Stimulated activated CD8-positive, alpha-beta memory T cell treated with anti-CD3 and anti-CD28 coated beads, Interleukin-4, amount 100 ng/mL, for 48 hours (primary cell): ENCODE measurements at regions not wholly inside any gene's neighbourhood (a gene's known extent, or its start where the extent isn't known, plus 50 kb on each side); places are given as distances from the start of the nearest gene placed in this dataset.

Experiments
- DNase-seq: peaks from one replicate; pipeline ENCODE4 v3.0.0-alpha.2; 2020

DNA sequence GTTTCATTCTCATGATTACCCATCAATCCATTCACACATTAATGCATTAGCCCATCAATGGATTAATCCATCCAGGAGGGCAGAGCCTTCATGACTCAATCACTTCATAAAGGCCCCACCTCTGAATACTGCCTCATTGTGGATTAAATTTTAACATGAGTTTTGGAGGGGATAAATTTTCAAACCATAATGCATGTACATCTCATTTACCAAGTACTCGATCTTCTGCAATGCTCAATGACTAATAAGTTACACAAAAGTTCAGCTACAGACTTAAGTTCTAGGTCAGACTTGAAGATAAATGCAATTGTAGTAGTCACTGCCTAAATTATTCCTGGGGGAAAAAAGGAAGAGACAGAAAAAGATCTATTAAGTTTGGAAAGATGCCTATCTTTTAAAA, 120.0 kb upstream of the OSR1 start:
- DNase-seq = no peak

DNA sequence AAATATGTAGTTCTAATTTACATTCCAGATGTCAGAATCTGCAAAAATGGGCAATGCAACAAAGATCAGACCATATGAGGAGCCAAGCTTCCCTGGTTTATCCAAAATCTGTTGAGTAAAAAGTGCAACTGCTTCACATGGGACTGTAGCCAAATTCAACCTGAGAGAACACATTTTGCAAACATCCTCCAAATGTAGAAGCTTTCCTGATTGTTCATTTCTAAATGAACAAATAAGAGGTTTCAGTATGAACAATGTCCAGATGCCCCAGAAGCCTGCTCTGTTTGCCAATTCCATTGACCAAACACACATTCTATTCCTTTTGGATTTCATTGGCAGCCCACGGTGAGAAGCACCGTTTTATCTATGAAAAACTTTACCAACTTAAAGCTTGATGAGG, 117.9 kb upstream of the OSR1 start:
- DNase-seq = no peak

DNA sequence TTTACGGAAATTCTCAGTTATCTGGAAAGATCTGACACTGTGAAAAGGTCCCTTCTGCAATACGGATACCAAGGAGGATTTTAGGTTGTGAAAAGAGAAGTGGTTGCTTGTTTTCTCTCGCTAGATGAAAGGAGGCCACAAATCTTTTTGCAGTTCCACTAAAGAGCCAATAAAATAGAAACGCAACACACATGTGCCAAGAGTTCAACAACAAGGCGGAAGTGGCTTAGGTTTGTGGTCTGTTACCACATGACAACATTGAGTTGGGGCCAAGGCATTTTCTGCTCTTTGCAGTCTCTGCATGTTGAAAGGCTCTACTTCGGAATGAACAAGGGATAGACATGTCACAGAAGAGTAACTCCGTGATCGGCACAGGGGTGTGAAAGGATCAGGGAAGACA, 115.7 kb upstream of the OSR1 start:
- DNase-seq = peak; percentile 32

DNA sequence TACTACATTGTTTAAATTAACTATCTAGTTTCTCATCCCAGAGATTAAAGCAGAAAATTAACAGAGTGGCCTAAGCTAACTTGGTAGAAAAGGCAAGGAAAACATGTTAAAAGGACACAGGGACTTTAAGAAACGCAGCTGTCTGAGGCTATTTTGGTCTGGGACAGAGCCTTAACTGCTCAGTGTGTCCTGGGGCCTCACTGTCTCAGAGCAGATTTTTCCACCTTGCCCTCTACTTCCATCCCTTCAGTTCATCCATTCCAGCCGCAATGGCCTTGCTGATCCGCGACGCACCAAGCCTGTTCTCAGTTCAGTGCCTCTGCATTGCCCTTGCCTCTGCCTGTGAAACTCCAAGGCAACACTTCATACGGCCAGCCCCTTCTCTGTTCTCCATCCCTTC, 114.9 kb upstream of the OSR1 start:
- DNase-seq = no peak

DNA sequence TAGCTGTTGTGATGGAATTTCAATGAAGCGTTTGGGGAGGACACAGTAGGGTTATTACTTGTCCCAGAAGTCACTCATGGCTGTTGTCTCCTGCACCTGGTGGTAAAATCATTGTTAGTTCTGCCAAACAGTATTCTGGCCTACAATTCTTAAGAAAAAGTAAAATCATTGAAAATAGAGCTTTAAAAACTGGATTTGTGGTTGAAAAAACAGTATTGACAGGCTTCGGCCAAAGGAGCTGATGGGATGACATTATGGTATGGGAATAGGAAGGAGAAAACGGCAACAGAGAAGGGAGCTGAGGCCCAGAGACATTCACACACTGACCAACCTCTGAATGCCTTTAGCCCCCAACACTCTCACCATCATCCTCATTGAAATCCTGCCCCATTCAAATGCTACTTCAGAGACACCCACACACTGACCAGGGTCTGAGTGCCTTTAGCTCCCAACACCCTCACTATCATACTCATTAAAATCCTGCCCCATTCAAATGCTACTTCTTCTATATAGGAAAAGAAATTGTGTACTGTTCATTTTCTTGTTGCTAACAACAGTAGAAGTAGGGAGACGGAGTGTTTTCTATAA, 114.1 kb upstream of the OSR1 start:
- no peak for DNase-seq

DNA sequence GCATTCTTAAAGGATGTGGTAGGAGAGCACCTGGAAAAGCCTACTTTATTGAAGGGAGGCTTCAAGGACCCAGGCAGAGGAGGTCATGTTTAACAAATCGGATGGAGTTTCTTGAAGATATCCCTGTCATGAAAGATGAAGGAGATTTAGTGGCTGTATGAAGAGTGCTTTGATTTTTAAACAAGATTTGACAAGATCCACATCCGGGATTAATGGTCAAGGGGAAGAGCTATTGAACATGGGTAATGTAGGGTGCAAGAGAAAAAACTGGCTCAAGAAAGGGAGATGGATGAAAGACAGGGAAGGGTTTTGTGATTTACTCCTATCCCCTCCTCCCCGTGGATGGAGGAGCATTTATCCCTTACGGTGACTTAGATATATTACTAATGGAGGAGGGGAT, 113.1 kb upstream of the OSR1 start:
- DNase-seq = no peak

DNA sequence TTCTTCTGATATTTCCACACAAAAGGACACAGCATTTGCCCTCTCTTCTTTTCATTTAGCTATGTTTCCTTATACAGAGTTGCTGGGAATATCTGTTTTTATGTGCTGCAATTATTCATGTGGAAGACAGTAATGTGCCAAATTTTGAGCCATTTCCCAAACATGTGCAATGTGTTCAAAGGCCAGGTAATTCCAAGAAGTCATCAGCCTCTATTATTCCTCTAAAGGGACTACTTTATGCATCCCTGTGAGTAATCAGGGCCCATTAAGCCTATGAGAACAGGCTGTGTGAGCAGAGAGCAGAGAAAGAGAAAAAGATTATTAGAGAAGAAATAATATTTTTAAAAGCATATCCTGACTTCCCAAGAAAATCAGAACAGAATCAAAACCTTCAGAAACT, 107.6 kb upstream of the OSR1 start:
- no peak for DNase-seq

DNA sequence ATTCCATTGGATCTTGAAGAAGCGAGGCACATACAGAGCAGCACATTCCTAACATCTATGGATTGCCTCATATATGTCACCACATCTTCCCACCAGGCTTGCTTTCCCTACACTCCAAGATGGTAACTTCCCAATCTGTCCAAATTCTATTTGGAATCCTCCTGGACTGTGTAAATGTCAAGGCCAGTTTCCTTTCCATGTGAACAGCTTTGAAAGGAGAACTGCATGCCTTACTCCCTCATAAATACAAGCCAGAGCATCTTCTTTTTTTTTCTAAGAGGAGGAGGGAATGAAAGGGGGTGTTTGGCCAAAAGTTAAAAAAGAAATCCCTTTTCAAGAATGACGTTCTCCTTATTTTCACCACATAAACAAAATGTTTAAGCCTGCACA, 103.8 kb upstream of the OSR1 start:
- DNase-seq = no peak

DNA sequence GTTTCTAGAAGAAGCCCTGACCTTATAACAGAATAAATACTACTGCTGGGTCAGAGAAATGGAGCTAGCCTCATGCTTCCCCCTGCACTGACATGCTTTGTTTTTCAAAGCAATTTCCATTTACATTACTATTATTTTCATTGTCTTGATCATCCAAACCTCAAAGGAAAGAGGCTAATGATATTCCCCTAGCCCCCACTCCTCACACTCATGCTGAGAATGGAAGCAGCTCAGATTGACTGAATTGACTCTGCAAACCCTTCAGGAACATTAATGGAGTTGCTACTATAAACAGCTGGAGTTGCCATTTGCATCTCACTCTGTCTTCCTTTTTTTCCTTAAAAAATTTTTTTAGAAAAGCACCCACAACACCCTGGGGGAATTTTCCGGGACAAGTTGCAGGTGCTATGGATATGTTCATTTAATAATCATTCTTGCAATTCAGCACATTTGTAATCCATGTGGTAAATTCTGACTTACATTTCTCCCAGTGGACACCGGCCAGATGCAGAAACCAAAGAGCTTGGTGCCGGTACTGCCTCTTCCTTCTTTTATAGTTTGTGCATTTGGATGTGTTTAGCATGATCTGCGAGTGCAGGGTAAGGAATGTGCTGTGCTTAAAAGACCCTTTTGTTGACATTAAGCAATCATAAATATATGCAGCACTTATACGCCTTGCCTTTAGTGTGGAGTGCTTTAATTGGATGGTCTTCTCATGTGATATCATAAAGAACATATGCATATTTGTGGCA, 103.3 kb upstream of the OSR1 start:
- DNase-seq = no peak

DNA sequence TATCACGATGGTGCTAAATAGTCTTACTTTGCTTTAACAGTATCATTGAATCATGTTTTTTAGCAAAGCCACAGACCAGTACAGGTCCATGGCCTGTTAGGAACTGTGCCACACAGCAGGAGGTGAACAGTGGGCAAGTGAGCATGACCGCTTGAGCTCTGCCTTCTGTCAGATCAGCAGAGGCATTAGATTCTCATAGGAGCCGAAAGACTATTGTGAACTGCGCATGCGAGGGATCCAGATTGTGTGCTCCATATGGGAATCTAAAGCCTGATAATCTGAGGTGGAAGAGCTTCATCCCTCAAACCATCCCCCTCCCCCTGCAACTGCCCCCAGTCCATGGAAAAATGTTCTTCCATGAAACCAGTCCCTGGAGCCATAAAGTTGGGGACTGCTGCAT, 102.3 kb upstream of the OSR1 start:
- no peak for DNase-seq

DNA sequence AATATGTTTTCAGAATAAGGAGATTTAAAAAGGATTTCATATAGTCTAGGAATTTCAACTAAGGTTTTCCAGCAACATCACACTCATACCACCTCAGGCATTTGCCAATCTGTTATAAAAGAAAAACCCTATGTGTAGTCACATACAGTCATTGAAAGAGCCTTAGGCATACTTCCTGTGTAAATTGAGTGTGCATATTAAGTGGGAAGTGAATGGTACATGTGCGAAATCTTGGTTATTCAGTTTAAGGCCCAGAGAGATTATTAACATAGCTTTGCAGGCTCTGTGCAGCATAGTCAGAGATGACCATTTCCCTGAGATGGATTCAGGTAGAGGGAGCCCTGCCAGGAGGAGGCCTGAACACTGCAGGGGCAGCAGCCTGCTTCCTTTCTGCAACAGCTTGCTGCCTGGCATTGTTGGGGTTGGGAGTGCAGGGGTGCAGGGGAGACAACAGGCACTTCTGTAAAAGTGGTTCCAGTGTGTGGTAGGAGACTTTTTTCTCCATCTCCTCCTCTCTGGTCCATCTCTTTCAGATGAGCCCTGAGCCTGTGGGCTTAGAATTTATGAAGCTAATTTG, 100.1 kb upstream of the OSR1 start:
- DNase-seq = no peak

DNA sequence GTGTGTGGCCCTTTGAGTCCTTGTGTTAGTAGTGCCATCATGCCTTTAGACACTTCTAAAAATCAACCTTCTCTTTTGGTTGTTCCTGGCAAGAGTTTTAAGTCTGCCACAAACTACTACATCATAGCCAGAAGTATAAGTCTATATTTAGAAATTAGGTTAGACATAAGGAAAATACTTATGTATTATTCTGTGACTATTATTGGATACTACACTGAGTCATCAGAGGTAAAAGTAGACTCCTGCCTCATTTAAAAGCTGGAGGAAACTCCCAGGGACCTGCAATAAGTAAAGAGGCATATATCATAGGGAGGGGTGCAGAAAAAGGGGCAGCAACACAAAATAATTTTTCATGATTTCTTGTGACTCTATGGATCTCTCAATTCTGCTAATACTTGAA, 99.4 kb upstream of the OSR1 start:
- DNase-seq = no peak

DNA sequence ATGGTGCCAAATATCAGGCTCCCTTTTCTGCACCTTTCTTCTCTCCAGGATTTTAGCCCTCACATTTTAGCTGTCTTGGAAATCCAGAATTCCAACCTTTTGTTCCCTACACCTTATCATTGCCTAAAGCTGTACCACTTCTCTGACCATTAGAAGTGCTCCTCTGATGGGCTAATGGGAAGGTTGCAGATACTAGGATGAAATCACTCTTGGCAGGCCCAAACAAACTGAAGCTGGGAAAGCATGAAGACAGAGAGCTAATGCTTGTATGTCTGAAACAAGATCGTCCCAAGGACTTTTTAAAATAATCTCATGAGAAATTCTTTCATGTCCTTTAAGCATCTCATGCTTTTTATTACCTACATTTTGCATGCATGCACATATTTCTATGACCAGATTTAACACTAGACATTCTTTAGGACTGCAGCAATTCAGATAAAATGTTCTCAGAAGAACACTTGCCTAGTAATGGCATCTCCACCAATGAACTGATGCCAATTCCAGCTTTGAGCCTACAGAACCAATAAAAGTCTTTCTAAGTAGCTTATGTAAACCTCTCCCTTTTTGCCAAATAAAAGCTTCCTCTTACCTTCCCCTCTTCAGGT, 98.4 kb upstream of the OSR1 start:
- no peak for DNase-seq

DNA sequence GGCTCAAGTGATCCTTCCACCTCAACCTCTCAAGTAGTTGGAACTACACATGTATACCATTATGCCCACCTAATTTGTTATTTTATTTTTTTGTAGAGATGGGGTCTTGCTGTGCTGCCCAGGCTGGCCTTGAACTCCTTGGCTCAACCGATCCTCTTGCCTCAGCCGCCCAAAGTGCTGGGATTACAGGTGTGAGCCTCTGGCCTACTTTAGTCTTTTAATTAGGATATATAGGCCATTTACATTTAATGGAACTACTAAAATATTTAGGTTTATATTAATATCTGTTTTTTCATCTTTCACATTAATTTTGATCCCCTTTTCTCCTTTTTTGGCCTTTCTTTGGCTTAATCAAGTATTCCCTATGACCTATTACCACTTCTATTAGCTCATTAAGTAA, 95.7 kb upstream of the OSR1 start:
- DNase-seq = no peak

DNA sequence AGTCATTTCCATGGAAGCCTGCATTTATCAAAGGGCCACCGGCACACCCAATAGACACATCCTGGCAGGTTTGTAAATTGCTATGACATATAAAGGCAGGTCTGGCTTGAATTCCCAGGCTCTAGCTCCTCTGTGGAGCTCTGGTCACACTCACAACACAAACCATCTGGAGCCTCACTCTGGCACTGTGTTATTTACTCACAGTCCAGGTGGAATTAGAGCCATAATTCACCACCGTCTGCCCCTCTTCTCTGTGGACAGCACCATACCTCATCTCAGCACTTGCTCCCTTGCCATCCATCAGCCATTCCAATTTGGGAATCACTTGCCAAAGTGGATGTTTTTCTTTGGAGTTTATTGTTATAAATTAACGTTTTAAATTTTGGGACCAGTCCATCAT, 84.3 kb upstream of the OSR1 start:
- DNase-seq = no peak

DNA sequence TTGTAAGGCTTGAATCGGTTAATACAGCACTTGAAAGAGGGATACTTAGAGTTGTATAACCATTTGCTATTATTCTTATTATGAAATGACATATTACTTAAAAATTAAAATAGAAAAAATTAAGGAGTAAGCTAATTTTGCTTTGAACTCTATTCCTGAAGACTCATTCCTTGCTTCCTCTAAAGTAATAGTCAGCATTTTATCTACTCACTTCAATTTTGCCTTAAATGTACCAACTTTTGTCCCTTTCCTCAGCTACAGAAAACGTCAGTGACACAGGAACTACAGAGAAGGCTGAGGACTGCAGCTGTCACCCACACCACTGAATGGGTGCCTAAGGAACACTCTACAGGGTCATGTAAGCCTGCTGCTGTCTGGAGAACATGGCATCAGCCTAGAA, 80.7 kb upstream of the OSR1 start:
- no peak for DNase-seq

DNA sequence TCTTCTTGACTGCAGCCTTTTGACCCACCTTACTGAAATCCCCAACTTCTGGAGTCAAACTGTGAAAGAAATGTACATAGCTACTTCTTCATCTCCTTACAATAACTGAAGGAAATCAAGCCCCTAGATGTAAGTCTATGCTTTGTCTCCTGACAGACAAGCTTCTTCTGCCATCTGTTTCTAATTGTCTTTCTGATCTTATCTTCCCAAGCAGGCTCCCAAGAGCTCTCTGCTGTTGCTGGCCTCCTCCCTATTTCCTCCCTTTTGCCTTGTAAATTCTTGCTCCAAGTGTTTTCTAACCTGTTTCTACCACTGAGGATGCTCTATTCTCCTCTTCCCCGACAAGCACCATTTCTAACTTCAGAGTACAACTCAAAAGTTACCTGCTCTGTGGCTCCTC, 77.4 kb upstream of the OSR1 start:
- no peak for DNase-seq

DNA sequence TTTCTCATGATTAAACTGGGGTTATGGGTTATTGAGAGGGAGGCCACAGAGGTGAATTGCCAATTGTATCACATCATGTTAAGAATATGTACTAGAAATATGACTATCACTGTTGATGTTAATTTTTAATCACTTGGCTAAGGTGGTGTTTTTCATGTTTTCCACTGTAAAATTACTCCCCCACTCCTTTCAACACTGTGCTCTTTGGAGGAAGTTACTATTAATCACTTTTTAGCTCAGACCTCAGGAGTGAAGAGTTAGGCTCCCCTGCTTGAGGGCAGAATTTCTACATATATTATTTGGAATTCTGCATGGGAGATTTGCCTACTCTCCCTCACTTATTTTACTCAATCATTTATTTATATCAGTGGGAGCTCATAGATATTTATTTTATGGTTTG, 76.0 kb upstream of the OSR1 start:
- no peak for DNase-seq

DNA sequence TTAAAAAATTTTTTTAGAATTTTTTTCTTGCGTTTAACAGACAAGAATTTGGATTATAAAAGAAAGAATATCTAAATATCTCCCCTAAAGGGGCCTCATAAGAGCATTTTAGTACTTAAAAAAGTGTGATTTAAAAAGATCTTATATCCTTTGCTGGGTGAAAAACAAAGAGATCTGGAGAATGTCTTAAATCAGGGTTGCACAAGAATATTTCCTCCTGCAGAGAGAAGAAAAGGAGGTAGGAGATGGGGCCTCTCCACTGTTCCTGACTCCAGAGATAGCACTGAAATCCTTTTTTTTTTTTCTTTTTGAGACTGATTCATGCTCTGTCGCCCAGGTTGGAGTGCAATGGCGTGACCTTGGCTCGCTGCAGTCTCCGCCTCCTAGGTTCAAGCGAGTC, 68.5 kb upstream of the OSR1 start:
- no peak for DNase-seq

DNA sequence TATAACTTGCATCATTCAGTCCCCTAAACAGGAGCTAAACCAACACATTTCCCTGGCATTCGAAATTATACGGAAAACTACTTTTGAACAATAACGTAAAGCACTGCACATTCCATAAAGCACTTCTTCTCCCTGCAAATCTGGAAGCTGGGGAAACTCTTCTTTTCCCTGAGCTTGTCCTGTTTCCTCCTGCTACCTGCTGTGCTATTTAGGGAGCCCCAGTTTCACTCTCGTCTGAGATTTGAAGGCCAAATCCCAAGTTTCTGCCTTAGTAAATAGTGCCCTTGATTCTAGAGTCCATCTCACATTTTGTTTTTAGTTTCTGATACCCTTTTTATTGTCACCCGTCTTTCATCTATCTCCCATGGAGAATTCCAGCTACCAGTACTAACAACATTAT, 67.7 kb upstream of the OSR1 start:
- DNase-seq = no peak

DNA sequence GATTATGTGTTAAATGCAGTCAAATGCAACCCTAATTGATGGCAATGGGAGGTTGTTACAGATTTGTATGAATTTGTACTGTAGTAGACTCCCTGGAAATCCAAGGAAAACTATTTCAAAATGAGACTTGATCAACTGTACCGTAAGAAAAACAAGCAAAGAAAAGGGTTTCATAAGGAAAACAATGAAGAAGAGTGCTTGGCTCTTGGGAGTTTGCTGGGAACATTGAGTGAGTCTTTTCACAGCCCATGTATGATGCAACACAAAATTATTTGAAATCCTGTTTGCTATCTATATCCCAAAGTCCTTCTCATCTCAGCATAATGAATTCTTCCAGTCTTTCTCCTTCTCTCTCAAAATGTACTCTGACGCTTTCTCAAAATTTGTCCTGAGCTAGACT, 67.0 kb upstream of the OSR1 start:
- DNase-seq = no peak

DNA sequence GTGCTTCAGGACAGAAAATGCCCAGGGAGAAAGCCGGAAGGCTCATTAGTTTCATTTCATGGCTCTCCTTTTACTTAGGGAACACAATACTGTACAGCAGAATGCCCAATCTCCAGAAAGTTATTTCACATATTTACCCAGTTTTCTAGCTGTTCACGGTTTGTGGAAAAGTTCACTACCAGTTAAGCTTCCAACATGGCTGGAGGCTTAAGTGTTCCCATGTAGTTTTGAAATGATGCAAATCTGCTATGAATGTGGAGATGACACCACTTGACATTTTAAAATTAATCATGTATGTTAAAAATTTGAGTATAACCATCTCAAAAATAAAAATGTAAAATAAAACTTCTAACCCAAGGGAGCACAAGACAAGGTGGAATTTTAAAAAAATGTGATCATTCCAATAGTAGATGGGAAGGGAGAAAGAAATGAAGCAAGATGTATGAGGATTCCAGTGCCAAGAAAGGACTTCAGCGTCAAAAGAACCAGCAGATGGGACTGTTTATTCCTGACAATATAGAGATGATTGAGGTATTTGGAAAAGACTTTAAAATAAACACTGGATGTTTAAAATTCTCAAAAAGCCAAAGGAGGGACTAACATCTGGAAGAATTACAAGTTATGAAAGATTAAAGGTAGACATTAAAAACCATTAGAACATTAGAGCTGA, 60.9 kb upstream of the OSR1 start:
- DNase-seq = no peak

DNA sequence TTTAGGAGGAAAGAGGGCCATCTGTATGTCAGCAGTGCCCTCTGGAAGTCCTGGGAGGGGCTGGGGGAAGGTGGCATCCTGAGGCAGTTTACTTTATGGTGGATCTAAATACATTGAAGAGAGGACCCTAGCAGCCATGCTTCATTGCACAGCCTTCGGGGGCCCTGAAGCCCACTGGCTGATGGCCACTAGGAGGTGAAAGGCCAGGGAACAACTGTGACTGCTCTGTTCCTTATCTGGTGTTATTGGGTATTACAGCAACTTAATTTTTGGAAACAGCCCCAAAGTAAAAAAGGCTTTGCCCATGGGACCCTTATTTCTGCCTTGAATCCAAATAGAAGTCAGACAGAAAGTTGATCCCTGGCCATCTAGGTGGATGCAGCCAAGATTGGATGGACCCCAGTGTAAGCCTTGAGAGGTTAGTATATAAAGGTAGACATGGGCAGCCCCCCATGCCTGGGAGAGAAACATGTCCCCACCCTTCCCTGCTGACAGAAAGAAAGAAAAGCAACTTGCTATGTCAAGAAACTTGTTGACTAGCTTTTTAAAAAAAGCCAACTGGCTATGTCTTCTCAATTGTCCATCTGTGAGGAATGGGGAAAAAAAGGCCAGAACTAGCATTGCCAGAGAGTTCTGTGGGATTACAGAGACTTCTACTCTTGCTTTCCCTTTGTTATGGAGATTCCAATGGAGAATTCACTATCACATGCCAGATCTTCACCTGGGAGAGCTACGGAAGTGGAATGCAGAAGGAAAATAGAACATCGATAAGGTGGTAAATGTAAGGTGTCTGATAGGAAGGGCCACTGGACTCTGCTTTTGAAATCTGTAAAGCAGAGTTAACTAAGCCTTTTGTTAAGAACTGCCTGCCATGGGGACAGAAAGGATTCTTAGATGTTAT, 58.6 kb upstream of the OSR1 start:
- no peak for DNase-seq
